NCI-H446 (cell line): ENCODE measurements at regions not wholly inside any gene's neighbourhood (a gene's known extent, or its start where the extent isn't known, plus 50 kb on each side); places are given as distances from the start of the nearest gene placed in this dataset.

Experiments used
- DNase-seq, 2 experiments: peaks; one replicate each; lab custom pipeline; 2025; lab: John Stamatoyannopoulos, UW

GRCh38 chr3:55341502-55342031, 145.5 kb downstream of the WNT5A start:
- DNase-seq = no peak

- DNase-seq = no peak
These were observed 147.3 kb downstream of the WNT5A start for GRCh38 chr3:55339819-55340218.

- no peak for DNase-seq
These were observed 147.7 kb downstream of the WNT5A start for GRCh38 chr3:55339390-55339789.

- no peak for DNase-seq
These were observed 149.4 kb downstream of the WNT5A start for GRCh38 chr3:55337641-55338180.

- DNase-seq = no peak
These were observed 153.2 kb downstream of the WNT5A start for GRCh38 chr3:55333923-55334322.

GRCh38 chr3:55333046-55333445, 154.1 kb downstream of the WNT5A start:
- no peak for DNase-seq

- DNase-seq = no peak
These were observed 154.9 kb downstream of the WNT5A start for GRCh38 chr3:55332176-55332575.

- DNase-seq = no peak
These were observed 155.6 kb downstream of the WNT5A start for GRCh38 chr3:55331524-55331923.

GRCh38 chr3:55330756-55331155, 156.3 kb downstream of the WNT5A start:
- DNase-seq = no peak

- no peak for DNase-seq
These were observed 156.8 kb downstream of the WNT5A start for GRCh38 chr3:55330355-55330754.

- DNase-seq = no peak
These were observed 157.3 kb downstream of the WNT5A start for GRCh38 chr3:55329849-55330248.

GRCh38 chr3:55327131-55327920, 159.8 kb downstream of the WNT5A start:
- DNase-seq = no peak

GRCh38 chr3:55322638-55323037, 164.5 kb downstream of the WNT5A start:
- DNase-seq = no peak

GRCh38 chr3:55320928-55321327, 166.2 kb downstream of the WNT5A start:
- DNase-seq = no peak

- no peak for DNase-seq
These were observed 171.7 kb downstream of the WNT5A start for GRCh38 chr3:55315396-55315795.

GRCh38 chr3:55313666-55314065, 173.4 kb downstream of the WNT5A start:
- DNase-seq = no peak

- no peak for DNase-seq
These were observed 177.8 kb downstream of the WNT5A start for GRCh38 chr3:55309336-55309735.

GRCh38 chr3:55307622-55308021, 179.5 kb downstream of the WNT5A start:
- no peak for DNase-seq

GRCh38 chr3:55305696-55306485, 181.2 kb downstream of the WNT5A start:
- DNase-seq = no peak

GRCh38 chr3:55300701-55301100, 186.4 kb downstream of the WNT5A start:
- no peak for DNase-seq

- no peak for DNase-seq
These were observed 189.4 kb downstream of the WNT5A start for GRCh38 chr3:55297706-55298105.

GRCh38 chr3:55297245-55297644, 189.9 kb downstream of the WNT5A start:
- DNase-seq = no peak

GRCh38 chr3:55296791-55297190, 190.3 kb downstream of the WNT5A start:
- DNase-seq = no peak
